ENCODE measurements at regions not wholly inside any gene's neighbourhood (a gene's known extent, or its start where the extent isn't known, plus 50 kb on each side); places are given as distances from the start of the nearest gene placed in this dataset.

DNA sequence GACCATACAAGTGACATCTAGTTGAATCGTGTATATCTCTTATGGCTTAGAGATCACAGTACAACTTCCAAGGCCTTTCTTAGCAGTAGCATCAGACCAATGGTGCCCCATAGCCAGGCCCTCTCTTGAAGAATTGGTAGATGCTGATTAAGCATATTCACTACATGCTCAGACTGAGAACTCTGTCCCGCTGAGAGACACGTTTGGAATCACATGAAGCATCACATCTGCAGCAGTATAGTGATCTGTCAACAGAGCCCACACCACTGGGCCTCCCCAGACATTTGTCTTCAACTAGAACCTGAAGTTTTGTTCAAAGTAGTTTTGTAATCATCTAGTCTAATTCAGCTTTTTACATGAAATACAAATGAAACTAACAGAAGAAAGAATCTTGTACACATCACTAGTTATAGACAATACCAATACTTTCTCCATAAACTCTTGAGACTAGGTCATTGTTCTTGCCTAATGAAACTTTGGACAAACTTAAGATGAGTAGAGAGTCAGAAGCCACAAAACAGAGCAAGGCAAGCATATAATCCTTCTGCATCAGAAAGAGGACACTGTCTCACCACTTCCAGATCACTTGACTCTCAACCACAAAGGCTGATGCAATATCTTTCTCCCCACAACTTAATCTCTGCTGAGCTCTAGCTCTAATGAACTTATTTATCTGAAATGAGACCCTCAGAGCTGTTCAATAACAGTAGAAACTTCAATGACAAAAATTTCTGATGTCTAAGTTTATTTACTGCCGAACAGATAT lies 182.7 kb downstream of the TBX18 start:
- WGBS (ENCODE audit: low lambda C conversion rate): 87% methylated on average over 4 of the region's 4 CpGs
- no peak for DNase-seq

DNA sequence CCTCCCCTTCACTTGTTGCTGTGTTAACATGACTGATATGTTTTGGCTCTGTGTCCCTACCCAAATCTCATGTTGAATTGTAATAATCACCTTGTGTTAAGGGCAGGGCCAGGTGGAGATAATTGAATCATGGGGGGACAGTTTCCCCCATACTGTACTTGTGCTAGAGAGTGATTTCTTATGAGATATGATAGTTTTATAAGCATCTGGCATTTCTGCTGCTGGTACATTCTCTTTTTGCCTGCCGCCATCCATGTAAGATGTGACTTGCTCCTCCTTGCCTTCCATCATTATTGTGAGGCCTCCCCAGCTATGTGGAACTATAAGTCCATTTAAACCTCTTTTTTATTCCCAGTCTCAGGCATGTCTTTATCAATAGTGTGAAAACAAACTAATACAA lies 185.0 kb downstream of the TBX18 start:
- no peak for TF ChIP-seq ELF1 (IDR thresholded peaks at IDR 0.05)
- no peak for TF ChIP-seq YY1 (IDR thresholded peaks at IDR 0.05; ENCODE audit: low read depth)
- no peak for TF ChIP-seq RCOR1 (IDR thresholded peaks at IDR 0.05; ENCODE audit: low read length)
- TF ChIP-seq TAF1 (IDR thresholded peaks at IDR 0.05; ENCODE audit: borderline replicate concordance, low read depth, low read length): no peak
- TF ChIP-seq CHD2 (IDR thresholded peaks at IDR 0.05; ENCODE audit: low read length, partially characterized antibody): no peak

More for the DNA sequence above, 182.7 kb downstream of the TBX18 start:
- H3K36me3 ChIP-seq (replicated peaks in 1 of 2; ENCODE audit: control insufficient read depth in 1 of 2, insufficient read depth in 2 of 2, low read length in 1 of 2): no peaks in the 10 kb centered on the region
- H3K79me2 ChIP-seq (ENCODE audit: insufficient read depth): no peaks in the 10 kb centered on the region
- H3K9me3 ChIP-seq: no peaks in the 10 kb centered on the region; the same call in 1 of the 2 replicates
- no peak overlapping the region for H3K4me3 ChIP-seq (ENCODE audit: low read depth in 2 of 2, low read length in 1 of 2)
- no peaks in the 10 kb centered on the region for H4K20me1 ChIP-seq (ENCODE audit: insufficient read depth)
- H3K27ac ChIP-seq (ENCODE audit: low read depth in 2 of 2, low read length in 1 of 2): peak overlapping the region in 1 of 2 experiments; percentile 12; a peak in 1 of 4 replicates
- H3K4me2 ChIP-seq: 0 out of 2 replicates have a peak overlapping the region, but pooled peaks have one; percentile 2
- peaks cover 0 to 8% of the 10 kb centered on the region in 2 experiments; a peak in 1 of 4 replicates for H3K4me1 ChIP-seq (ENCODE audit: control insufficient read depth in 1 of 2, insufficient read depth in 2 of 2, low read depth in 1 of 2, low read length in 1 of 2)
- H3K9me2 ChIP-seq: no peaks in the 10 kb centered on the region
- peak overlapping the region; percentile 45; the same call in 1 of the 2 replicates for H2AFZ ChIP-seq (ENCODE audit: low read depth)
- no peak overlapping the region for H3K9ac ChIP-seq
- H3K27me3 ChIP-seq (ENCODE audit: insufficient read depth): no peaks in the 10 kb centered on the region
- ChIA-PET CTCF (no interaction called here), POLR2A (no interaction called here)
- no peak for TF ChIP-seq RFX5 (IDR thresholded peaks at IDR 0.05; ENCODE audit: low read length)
- TF ChIP-seq RCOR1 (IDR thresholded peaks at IDR 0.05; ENCODE audit: low read length): no peak
- no peak for TF ChIP-seq RXRA (IDR thresholded peaks at IDR 0.05; ENCODE audit: borderline replicate concordance, low read depth)
- TF ChIP-seq NRF1 (IDR thresholded peaks at IDR 0.05; ENCODE audit: low read depth, low read length): no peak
- TF ChIP-seq, protein P1, sequence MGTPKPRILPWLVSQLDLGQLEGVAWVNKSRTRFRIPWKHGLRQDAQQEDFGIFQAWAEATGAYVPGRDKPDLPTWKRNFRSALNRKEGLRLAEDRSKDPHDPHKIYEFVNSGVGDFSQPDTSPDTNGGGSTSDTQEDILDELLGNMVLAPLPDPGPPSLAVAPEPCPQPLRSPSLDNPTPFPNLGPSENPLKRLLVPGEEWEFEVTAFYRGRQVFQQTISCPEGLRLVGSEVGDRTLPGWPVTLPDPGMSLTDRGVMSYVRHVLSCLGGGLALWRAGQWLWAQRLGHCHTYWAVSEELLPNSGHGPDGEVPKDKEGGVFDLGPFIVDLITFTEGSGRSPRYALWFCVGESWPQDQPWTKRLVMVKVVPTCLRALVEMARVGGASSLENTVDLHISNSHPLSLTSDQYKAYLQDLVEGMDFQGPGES (IDR thresholded peaks at IDR 0.05; ENCODE audit: low read depth, low read length): no peak
- TF ChIP-seq, protein P2, sequence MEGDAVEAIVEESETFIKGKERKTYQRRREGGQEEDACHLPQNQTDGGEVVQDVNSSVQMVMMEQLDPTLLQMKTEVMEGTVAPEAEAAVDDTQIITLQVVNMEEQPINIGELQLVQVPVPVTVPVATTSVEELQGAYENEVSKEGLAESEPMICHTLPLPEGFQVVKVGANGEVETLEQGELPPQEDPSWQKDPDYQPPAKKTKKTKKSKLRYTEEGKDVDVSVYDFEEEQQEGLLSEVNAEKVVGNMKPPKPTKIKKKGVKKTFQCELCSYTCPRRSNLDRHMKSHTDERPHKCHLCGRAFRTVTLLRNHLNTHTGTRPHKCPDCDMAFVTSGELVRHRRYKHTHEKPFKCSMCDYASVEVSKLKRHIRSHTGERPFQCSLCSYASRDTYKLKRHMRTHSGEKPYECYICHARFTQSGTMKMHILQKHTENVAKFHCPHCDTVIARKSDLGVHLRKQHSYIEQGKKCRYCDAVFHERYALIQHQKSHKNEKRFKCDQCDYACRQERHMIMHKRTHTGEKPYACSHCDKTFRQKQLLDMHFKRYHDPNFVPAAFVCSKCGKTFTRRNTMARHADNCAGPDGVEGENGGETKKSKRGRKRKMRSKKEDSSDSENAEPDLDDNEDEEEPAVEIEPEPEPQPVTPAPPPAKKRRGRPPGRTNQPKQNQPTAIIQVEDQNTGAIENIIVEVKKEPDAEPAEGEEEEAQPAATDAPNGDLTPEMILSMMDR (IDR thresholded peaks at IDR 0.05): no peak
- H3F3A ChIP-seq (replicated peaks; ENCODE audit: insufficient read depth): no peaks in the 10 kb centered on the region

More for the DNA sequence above, 185.0 kb downstream of the TBX18 start:
- Histone ChIP-seq H3F3A (replicated peaks; ENCODE audit: insufficient read depth) (peaks cover 11% of the 10 kb centered on the region), H3K9me3 (no peaks in the 10 kb centered on the region; the same call in 1 of the 2 replicates), H4K20me1 (ENCODE audit: insufficient read depth) (no peaks in the 10 kb centered on the region), H3K79me2 (ENCODE audit: insufficient read depth) (no peaks in the 10 kb centered on the region), H3K9ac (no peak overlapping the region), H3K4me3 (ENCODE audit: low read depth in 2 of 2, low read length in 1 of 2) (no peak overlapping the region), H3K4me1 (ENCODE audit: control insufficient read depth in 1 of 2, insufficient read depth in 2 of 2, low read depth in 1 of 2, low read length in 1 of 2) (peaks cover 0 to 19% of the 10 kb centered on the region in 2 experiments; a peak in 2 of 4 replicates), H3K36me3 (replicated peaks in 1 of 2; ENCODE audit: control insufficient read depth in 1 of 2, insufficient read depth in 2 of 2, low read length in 1 of 2) (no peaks in the 10 kb centered on the region), H3K9me2 (no peaks in the 10 kb centered on the region), H2AFZ (ENCODE audit: low read depth) (no peak overlapping the region), H3K27me3 (ENCODE audit: insufficient read depth) (no peaks in the 10 kb centered on the region), H3K27ac (ENCODE audit: low read depth in 2 of 2, low read length in 1 of 2) (no peak overlapping the region), H3K4me2 (no peak overlapping the region)
- no peak for DNase-seq
- 0% methylated on average over 1 of the region's 1 CpG for WGBS (ENCODE audit: low lambda C conversion rate)
- CTCF ChIA-PET: no interaction called here
- POLR2A ChIA-PET: no interaction called here
